ENCODE measurements at regions not wholly inside any gene's neighbourhood (a gene's known extent, or its start where the extent isn't known, plus 50 kb on each side); places are given as distances from the start of the nearest gene placed in this dataset.

GRCh38 chr10:60708666-60709065 is 69.6 kb upstream of the CDK1 start:
- TF ChIP-seq, protein P1, sequence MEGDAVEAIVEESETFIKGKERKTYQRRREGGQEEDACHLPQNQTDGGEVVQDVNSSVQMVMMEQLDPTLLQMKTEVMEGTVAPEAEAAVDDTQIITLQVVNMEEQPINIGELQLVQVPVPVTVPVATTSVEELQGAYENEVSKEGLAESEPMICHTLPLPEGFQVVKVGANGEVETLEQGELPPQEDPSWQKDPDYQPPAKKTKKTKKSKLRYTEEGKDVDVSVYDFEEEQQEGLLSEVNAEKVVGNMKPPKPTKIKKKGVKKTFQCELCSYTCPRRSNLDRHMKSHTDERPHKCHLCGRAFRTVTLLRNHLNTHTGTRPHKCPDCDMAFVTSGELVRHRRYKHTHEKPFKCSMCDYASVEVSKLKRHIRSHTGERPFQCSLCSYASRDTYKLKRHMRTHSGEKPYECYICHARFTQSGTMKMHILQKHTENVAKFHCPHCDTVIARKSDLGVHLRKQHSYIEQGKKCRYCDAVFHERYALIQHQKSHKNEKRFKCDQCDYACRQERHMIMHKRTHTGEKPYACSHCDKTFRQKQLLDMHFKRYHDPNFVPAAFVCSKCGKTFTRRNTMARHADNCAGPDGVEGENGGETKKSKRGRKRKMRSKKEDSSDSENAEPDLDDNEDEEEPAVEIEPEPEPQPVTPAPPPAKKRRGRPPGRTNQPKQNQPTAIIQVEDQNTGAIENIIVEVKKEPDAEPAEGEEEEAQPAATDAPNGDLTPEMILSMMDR (IDR thresholded peaks at IDR 0.05): no peak
- no peak for TF ChIP-seq POLR2A (IDR thresholded peaks at IDR 0.05)

Data from lower leg skin (tissue), 3 donors.